Hindlimb muscle (tissue), 1 donor: ENCODE measurements at regions not wholly inside any gene's neighbourhood (a gene's known extent, or its start where the extent isn't known, plus 50 kb on each side); places are given as distances from the start of the nearest gene placed in this dataset.
A peak's percentile ranks its signal among the peaks of the same experiment; 100 is the strongest.
"Not testable (repeated sequence)": the region's sequence is repeated elsewhere in the genome, so short reads cannot be mapped to it uniquely, and the experiment has no call there.

Source experiments
- DNase-seq: peaks from one replicate; pipeline ENCODE4 v3.0.0-alpha.2; 2013

GRCh38 chr7:20521243-20521642, 94.2 kb upstream of the ABCB5 start:
- DNase-seq: no peak

DNA sequence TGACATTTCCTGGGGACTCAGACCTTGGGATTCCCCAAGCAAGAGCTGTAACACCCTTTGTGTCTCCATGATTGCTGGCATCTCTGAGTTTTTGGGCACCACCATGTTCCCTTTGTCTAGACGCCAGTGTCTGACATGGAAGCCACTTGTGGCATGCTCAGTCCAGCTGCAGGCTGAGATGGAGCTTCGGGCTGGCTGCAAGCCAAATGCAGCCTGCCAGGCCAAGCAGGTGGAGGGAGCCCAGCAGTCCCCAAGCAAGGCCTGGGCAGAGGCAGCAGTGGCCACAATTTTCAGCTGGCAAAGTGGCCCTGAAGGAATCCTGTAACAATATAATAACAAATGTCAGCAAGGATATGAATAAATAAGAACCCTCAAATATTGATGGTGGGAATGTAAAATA, 86.2 kb upstream of the ABCB5 start:
- DNase-seq: no peak

- DNase-seq: peak; percentile 64
Measured at GRCh38 chr7:20532890-20533289, 82.6 kb upstream of the ABCB5 start.

- peak; percentile 38 for DNase-seq
Measured at GRCh38 chr7:20534543-20534942, 80.9 kb upstream of the ABCB5 start.

- no peak for DNase-seq
Measured at GRCh38 chr7:20535541-20535940, 79.9 kb upstream of the ABCB5 start.

- no peak for DNase-seq
Measured at GRCh38 chr7:20539201-20539600, 76.3 kb upstream of the ABCB5 start.

- DNase-seq: no peak
Measured at GRCh38 chr7:20541608-20542349, 73.7 kb upstream of the ABCB5 start.

DNA sequence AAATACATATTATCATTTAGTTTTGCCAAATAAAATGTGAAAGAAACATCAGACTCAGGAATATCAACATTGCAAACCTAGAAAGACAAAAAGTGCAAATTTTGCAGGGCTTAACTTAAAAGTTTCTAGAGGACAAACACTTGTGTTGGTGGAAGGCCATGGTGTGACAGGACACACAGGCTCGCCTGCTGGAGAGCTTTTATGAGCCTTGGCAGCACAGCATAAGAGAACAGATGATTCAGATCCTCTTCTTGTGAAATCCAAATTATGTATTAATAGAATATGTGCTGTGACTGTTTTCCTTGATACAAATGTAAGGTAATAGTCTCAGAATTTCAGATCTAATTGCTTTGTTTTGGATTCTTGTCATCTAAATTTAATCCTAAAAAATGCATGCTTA, 72.9 kb upstream of the ABCB5 start:
- peak; percentile 78 for DNase-seq

DNA sequence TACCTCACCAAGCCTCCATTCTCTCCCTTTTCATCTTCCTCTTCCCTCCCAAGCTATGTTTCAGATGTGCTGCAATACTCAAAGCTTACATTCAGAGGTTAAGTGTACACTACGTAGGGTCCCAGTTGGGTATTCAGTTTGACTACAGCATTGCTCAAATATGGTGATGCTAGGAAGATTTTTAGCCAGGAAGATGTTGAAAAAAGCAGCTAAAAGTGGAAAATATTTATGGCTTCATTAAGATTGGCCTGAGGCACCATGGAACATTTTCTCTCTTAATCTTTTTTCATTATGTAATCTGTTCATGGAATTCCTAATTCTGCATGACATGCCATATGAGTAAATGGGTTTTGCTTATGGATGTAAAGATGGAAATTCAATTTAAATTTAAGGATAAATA, 72.0 kb upstream of the ABCB5 start:
- DNase-seq: peak; percentile 69

DNA sequence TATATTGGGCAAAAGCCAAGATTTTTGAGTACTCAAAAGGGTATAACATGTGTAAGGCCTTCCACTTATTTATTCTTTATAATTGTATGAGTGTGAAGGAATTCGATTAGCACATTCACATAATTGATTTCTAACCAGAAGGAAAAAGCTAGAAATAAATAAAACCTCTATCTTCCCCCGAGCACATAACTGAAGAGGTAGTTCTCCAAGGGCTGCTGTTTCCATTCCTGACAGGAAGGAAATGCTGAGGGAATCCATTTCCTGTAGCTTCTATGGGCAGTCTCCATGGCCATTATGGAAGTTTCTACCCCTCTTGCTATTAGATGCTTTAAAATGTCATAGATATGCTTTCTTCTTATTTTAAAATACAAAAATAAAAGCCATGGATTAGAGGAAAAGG, 70.5 kb upstream of the ABCB5 start:
- DNase-seq: no peak

- not testable (repeated sequence) for DNase-seq
Measured at GRCh38 chr7:20546958-20547357, 68.5 kb upstream of the ABCB5 start.

- DNase-seq: no peak
Measured at GRCh38 chr7:20554072-20554471, 61.4 kb upstream of the ABCB5 start.

GRCh38 chr7:20556091-20556490, 59.4 kb upstream of the ABCB5 start:
- DNase-seq: no peak

DNA sequence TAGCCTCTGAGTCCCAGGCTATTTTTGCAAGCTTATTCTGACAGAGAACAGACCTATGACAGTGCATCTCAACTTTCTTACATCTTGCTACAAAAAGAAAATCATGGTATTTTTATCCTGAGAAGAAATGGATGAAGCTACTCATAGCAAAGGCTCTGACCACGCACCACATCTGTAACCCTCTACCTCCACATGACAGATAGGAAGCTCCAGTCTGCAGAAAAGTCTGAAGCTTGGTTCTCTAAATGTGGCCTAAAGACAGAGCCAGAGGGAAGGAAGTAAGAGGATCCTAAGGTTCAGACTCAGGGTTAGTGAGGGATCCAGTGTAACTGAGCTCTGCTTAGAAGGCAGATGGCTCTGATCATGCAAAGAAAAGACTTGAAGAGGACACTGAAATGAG, 58.4 kb upstream of the ABCB5 start:
- no peak for DNase-seq

DNA sequence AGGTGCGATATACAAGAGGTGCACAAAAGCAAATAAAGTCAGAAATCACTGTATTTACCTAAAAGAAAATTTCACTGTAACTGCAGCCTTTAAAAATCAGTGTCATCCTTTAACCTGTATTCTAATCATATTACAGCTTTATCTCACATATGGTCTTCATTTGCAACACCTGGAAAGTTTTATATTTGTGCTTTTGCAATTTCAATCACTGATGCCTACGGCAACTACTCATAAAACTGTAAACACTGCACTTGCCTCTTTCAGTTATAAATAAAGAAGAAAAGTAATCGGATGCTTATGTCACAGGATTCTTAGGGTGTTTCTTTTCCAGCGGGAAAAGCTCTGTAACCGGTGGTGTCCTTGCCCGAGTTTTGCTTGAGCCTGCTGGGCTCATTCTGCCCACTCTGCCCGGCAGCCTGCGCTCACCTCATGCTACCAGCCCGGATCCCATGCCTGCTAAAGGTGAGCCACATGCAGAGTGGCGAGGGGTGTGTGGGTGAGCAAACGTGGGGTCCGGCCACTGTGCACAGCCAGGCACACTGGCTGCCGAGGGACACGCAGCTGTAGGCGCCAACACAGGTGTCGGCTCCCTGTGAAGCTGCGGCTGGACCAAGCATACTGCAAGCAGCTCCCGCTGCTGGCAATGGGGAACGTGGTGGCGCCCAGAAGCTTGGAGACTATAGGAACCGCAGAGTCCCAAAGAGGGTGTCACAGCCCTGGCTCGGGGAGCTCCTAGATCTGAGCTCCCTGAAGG, 56.3 kb upstream of the ABCB5 start:
- no peak for DNase-seq

DNA sequence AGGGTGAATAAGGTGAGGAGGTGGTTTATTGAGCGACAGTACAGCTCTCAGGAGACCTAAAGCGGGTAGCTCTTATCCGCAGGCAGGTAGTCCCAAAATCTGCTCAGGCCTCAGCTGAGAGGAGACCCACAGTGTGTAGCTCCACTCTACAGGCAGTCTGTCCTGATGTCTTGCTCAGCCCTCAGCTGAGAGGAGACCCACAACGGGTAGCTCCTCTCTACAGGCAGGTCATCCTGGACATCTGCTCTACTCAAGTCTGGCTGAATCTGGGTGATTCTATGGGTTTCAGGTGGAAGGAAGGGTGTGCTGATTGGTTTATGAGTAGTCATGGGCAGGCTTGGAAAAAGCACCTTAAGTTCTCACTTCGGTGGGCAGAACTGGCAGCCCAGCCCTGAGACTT, 55.6 kb upstream of the ABCB5 start:
- no peak for DNase-seq

DNA sequence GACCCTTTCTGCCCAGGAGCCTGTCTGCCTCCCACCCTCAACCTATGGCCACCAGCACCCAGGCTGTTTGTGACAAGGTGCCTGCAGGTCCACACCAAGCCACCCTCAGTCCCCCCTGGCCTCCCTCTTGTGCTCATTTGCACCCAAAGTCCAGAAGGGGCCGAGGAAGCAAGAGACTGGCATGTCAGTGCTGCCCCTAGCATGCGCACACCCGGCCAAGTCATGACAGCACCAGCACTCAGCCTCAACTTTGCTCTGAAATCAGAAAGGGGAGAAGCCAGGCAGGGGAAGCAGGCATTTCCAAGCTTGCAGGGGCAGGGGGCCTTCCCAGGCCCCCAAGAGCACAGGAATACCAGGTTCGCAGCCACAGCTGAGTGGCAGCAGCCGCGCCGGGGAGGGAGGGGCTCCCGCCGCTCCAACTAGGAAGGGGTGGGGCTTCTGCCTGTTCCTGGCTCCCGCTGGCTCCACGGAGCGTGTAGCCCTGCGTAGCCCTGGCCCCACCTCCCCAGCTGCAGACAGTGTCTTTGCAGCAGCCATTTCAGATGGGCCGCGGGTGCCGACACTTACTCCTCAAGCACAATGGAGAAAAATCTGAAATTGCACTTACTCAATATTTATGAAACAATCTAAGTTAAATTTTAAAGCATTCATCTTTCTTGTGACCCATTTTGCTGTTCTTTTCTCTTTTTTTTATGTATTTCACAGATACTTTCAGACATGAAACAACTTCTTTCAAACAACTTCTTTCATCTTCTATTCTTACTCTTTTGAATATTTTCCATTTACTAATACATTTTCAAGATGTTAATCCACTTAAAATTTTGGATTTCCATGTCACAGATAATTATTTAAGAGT, 54.9 kb upstream of the ABCB5 start:
- DNase-seq: no peak

DNA sequence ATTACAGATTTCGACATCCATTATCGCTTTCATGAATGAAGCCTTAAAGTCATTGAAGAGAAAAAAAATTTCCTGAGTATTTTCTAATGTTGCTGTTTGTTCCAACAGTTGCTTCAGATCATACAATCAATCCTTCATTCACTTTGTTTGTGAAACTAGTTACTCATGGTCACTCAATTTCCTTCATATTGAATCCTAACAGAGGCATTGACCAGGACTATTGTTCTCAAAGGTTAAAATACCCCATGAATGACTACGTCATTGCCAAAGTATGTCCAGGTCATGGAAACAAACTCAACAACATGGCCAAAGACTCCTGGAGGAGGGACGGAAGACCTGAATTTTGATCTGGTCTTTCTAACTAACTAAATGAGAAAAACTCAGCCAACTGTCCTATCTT, 54.0 kb upstream of the ABCB5 start:
- no peak for DNase-seq

- no peak for DNase-seq
Measured at GRCh38 chr7:20561908-20562307, 53.6 kb upstream of the ABCB5 start.

DNA sequence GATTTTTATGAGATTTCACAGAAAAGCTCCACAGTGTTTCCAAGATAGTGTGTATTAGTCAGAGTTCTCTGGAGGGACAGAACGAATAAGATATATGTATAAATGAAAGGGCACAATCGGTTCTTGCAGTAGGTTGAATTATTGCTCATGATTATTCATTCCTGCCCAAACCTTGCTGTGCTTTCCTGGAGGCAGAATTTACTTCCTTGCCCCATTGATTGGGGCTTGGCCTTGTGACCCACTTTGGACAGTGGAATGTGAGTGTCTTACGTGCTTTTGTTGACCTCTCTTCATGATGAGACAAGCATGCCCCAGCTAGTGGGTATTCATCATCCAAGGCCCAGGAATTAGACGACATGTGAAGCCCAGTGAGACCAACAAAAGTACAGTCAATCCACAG, 53.0 kb upstream of the ABCB5 start:
- no peak for DNase-seq
